Activated naive CD4-positive, alpha-beta T cell treated with anti-CD3 and anti-CD28 coated beads, Interleukin-2, amount 50 U/mL, for 16 hours (primary cell): ENCODE measurements at regions not wholly inside any gene's neighbourhood (a gene's known extent, or its start where the extent isn't known, plus 50 kb on each side); places are given as distances from the start of the nearest gene placed in this dataset.

ENCODE experiments used
- DNase-seq: peaks from one replicate; pipeline ENCODE4 v3.0.0-alpha.2; 2020

DNA sequence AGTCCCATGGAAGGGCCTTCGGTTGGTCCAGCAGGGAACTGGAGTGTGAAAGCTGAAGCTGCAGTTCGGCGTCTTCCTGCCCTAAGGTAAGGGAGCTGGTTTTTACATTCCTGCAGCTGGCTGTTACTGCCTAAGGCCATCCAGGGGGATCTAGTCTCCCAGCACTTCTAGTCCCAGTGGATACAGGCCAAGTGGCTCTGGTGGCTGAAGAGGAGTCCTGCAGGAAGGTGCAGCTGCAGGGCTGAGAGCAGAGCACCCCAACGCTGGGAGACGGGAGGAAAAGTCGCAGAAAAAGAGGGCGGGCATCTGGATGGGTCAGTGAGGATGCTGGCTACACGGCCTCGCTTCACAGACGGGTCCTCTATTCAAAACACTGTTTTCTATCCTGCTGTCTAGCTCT, 225.0 kb upstream of the HS6ST1 start:
- no peak for DNase-seq

DNA sequence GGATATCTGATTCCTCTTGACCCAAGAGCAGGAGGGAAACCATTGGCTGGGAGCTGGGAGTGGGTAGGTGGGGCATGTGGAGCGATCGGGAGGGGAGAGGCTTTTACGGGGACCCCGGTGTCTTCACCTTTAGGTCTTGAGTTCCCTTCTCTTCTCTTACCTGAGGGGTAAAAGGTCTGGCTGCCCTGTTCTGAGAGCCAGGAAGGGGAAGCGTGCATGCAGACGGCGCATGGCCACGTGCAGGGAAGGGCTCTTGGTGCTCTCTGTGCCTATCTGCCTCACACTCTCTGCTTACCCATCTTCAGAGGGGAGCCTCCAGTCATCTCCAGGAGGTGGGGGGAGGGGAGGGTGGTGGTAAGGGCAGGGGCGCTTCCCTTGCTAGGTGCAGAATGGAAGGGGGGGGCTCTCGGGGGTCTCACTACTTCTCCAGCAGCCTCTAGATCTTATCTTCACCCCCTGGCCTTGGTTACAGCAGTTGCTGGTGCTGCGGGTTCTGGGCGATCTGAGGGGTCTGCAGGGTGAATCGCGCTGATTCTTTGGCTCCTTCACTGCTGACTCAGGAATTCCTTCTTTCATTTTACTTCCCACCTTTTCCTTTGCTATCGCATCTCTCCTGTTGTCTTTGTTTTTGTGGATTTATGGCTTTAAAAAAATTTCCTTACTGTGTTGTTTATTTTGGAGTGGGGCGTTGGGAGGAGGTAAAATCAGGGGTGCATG, 225.8 kb upstream of the HS6ST1 start:
- no peak for DNase-seq

DNA sequence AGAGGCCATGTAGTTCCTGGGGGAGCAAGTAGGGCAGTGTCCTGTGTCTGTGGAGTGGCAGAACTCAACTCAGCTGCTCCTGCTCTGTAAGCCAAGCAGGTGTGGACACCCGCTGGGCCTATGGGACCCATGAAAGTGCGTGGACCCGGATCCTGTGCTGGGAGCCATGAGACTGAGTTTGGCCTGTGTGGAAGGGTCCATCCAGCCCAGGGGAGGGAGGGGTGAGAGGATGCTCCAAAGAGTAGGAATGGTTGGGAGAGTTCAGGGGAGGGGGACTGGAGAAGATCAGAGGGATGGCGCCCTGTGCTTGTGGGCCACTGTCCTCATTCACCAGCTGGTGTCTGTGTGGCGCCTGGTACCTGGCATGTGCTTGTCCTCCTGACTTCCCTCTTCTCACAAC, 226.4 kb upstream of the HS6ST1 start:
- DNase-seq: no peak

DNA sequence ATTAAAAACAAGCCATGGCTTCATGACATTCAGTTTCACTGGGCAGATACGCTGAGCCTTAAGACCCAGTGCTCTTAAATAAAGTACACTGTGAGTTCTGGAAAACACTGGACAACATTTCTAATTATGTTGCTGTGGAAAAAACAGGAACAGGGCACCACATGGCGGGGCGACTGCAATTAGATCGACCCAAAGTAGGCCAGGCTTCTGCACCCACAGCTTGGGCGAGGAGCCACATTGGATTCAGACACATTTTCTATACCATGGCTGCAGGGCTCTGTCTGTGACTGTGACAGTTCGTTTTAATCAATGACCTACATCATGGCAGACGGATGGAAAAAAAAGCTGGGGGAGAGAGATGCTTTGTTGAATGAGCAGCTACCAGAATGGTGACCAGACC, 227.2 kb upstream of the HS6ST1 start:
- no peak for DNase-seq

DNA sequence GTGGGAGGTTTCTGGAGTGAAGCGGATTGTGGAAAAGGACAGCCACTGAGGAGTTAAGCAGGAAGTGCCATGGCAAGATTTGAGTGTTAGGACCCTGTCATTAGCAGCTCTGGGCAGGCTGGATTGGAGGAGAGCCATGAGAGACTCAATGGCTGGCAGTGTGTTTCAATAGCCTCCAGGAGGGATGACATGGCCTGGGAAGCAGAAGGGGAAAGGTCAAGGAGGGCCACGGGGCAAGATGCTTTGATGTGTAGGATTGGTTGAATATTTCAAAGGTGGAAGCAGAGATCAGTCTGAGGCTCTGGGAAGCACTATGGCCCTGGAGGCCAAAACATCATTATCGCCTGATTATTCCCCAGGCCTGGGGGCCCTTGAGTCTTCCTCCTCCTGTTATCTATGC, 229.0 kb upstream of the HS6ST1 start:
- no peak for DNase-seq

DNA sequence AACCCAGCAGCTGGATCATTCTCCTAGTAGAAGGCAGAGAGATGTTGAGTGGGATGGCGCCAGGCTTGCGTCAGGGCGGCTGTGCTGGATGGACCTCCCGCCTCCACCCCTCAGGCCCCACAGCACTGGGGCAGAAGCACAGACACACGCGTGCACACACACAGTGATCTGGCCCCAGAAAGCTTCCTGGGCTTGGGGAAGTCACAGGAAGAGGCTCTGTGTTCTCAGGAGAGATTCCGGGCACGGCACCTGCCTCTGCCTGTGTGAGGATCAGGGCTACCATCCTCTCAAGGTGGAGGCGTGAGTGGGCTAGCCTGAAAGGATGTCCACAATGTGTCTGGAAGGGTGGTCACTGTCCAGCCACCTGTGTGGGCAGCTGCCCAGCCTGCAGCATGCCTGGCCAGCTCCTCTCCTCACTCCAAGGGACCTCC, 229.8 kb upstream of the HS6ST1 start:
- no peak for DNase-seq

DNA sequence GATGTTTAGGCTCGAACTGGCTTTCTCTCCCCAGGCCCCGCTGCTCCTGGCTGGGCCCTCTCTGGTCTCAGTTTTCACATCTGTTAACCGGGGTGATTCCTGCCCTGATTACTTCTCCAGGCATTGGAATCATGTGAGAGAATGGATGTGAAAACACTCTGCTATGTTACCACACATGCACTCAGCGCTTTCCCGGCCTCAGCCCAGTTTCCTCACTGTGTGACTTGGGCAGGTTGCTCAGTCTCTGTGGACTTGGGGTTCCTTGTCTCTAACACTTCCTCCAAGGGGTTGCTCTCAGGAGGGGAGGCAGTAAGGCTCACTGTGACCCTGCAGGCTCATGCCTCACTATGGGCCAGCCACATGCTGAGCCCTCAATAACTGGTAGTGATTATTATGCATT, 230.4 kb upstream of the HS6ST1 start:
- DNase-seq: no peak

DNA sequence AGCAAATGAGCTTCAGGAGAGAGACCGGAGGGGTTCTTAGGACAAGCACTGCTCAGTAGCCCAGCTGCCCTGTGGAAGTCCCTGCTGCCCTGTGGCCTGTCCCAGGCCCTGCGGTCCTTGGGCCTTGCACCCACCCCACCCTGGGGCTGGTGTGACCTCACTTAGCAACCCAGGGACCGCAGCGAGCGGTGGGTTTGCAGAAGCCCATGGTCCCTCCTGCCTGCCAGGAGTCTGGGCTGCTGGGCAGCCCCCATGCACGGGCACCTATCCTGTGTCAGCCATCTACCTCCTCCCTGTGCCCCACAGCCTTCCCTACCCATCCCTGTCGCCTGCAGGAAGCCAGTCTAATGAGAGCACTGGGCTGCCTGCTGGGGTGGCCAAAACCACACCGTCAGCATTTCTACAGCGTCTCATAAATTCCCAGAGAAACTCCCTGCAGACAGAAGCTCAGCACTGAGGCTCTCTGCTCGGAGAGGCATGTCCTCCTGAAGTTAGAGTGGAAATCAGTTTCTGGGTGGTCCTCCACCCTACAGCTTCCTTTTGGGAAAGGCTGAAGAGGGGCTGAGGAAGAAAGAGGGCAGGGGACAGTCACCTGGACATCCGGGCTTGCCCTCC, 231.1 kb upstream of the HS6ST1 start:
- DNase-seq: no peak

DNA sequence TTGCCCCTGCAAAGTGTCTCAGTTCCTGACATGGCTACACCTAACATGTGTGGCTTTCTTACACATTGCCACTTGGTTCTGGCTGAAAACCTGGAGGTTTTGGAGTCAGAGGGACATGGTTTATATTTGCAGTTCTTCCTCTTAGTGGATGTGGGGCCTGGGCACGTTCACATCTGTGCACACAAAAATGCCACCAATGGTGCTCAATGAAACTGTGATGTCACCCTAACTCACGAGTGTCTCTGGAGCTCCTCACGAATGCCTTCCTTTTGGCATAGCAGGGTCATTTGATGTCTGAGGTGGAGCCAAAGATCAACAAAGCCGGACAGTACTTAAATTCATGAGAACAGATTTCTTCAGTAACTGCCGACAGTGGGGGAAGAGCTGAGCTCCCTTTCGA, 231.7 kb upstream of the HS6ST1 start:
- no peak for DNase-seq

DNA sequence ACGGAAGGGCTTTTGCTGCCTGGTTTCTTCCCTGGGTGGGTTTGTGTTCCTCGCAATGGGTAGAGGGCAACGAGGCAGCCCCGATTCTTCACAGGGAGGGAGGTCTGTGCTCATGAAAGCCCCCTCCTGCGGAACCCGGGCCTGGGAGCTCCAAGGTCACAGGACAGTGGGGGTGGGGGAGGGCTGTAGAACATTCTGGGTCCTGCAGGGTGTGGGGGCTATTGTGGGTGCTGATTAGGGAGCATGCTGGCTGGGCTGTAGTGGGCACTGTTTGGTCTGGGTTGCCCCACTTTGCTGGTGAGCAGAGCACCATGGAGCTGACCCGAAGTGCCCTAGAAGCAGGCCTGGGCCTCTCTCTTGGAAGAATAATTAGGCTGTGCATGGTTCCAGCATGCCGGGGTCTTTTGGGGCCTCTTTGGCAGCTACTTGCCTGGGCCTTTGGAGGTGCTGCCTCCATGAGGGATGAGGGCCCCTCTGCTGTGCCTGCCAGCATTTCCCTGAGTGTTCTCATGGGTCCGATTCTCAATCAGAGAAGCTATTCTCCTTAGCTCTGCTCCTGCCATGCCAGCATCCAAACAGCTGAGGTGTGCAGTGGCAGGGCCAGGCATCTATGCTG, 232.2 kb upstream of the HS6ST1 start:
- no peak for DNase-seq

DNA sequence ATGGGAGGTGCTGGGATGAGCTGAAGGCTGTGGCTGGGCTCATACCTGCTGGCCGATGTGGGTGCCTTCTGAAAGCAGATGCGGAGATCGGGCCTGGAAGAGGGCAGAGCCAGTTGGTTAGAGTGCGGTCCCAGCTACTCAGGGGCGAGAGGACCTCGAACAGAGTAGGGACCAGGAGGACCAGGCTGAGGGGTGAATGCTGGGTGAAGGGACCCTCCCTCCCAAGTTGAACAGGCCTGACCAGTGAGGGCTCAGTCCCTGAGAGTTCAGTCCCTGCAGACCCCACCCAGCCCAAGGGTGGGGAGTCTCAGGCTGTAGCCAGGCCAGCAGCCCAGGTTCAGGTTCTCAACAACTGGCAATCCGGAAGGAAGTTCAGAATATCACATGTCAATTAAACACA, 232.8 kb upstream of the HS6ST1 start:
- no peak for DNase-seq

DNA sequence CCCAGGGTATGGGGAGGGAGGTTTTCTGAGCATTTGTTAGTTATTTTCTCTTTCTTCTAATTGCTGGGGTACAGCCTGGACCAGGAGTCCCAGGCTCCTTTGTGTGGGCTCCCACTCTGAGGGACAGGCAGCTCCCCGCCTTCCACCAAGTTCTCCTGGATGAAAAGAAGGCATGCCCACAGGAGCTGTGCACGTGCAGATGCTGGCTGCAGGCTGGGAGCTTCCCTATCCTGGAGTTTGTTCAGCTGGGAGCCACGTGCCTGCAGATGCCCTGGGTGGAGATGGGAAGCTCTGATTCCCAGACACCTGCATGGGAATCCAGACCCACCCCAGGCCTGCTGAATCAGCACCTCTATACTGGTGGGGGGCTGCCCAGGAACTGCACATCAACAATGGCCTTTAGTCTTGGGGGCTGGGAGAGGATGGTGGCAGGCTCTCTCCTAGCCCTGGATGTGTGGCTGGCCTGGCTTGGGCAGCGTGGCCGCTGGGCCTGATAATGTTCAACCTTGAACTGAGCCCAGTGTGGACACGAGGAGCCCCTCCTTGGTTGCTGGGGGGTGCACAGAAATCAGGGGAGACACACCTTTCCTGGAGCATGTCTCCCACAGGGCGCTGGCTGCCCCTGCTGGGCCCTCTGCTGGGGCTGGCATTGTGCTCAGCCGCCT, 233.6 kb upstream of the HS6ST1 start:
- DNase-seq: no peak

DNA sequence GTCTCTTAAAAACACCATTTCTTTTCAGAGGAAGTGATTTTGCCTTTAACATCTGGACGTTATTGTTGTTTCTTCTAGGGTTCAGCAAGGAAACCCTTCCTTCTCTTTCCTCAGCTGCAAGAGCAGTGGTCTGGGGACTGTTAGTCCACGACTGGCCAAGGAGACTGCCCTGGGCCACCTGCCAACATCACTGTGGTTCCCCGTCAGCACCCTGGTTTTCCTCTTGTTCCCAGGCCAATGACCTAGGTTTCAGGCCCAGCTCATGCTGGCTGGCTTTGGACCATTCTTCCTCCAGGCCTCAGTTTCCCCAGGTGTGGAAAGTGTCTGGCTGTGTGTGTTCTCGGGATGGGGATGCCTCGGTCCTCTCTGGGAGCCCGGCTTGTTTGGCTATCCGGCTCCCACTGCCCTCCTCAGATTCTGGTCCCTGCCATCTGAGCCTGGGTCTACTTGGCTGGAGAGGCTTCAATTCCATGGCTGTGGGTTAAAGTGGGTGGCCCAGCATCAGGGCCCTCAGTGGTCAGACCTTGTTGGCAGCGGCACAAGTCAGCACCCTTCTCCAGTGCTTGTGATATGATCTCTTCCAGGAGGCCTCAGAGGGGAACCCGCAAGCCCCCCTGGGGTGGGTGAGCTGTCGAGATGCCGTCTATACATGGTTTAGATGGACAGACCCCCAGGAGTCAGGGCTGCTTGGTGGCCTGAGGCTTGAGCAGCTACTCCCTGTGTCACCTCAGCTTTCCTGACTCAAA, 234.3 kb upstream of the HS6ST1 start:
- DNase-seq: no peak

DNA sequence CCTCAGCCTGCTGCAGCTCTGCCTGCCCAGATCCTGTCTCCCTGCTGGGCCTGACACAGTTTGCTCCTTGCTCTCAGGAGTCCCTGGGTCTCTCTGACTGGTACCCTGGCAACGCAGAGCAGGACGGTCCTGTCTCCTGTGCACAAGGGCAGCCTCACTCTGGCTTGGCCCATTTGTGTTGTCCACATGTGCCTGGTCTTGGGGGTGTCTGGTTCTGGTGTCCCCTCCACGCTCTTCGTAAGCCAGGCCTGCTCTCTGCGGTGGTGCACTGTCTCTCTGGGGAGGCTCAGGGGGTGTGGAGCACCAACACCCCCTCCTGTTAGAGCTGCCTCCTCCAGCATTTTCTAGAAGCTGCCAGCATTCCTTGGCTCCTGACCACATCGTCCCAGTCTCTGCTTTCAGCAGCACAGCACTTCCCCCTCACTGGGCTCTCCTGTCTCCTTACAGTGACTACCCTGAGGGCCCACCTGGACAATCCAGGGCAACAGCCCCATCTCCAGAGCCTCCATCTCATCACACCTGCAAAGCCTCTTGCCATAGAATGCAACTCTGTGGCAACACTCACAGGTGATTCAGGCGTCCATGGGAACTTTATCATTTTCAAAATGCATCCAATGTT, 235.6 kb upstream of the HS6ST1 start:
- DNase-seq: no peak

DNA sequence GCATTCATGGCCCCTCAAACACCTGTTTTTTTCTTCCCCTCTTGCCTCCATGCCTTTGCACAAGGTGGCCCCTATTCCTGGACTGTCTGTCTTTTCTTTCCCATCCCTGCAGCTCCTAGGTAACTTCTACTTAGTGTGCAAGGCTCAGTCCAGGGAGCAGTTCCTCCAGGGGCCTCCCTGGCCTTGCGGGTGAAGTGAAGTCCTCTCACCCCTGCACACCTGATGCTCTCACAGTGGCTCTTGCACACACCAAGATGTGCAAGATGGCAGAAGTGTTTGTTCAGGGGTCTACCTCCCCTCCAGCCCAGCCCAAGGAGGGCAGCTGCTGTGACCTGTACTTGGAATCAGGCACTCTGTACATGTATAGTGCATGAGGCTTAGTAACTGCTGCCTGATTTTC, 236.8 kb upstream of the HS6ST1 start:
- no peak for DNase-seq

DNA sequence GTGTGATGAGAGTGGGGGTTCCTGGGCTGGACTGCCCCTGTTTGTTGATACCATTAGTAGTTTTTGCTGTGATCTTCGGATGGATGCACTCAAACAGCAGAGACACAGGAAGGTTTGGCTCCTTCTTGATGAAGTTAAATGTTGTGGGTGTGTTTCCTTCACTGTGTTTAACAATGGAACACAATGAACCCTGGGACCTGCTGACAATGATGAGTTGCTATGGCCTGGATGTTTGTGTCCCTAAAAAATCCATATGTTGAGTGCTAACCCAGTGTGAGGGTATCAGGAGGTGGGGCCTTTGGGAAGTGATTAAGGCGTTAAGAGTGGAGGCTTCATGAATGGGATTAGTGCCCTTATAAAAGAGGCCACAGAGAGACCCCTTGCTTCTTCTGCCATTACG, 237.4 kb upstream of the HS6ST1 start:
- no peak for DNase-seq

DNA sequence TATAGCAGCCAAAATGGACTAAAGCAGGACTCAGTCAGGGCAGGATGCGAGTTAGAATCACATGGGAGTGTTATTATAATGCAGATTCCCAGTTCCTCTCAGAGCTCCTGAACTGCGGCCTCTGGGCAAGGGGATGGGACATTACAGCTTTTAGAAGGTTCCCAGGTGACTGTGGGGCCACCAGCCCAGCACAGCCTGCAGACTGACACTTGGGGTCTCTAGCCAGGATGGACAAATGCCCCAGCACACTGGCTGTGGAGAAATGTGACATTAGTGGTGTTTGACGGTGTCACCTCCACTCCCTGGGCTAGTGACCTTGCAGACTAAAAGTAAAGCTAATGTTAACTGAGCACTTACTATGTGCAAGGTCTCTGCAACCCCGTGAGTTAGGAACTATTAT, 238.0 kb upstream of the HS6ST1 start:
- DNase-seq: no peak

DNA sequence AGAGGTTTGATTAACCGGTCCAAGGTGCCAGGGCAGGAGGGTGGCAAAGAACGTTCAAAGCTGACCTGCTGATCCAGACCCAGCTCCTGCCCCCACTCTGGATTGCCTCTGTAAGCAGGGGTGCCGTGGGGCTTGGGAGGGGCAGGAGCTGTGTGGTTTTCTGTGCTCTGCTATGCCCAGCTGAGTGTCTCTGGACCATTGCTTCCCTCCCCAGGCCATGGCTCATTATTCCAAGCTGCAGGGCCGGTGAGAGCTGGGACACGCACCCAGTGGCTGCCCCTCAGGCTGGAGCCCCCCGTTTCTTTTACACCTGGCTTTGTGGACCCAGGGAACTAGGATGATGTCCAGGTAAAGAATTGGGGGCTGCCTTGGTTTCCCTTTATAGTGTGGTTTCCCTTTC, 238.4 kb upstream of the HS6ST1 start:
- no peak for DNase-seq

DNA sequence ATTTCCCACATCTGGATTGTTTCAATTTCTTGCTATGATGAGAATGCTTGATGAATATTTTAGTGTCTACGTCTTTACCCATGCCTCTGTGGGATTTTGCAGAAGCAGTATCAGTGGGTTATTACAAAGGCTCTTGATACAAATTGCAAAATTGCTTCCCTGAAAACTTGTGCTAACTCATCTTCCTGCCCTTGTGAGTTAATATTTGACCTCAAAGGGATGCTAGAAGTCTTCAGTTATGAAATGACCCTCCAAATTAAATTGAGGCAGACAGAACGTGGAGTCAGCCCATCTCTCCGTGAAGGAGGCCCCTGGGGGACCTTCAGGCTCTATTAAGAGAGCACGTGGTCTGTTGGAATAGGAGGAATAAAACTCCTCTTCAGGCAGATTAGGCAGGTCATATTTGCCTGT, 239.2 kb upstream of the HS6ST1 start:
- no peak for DNase-seq

DNA sequence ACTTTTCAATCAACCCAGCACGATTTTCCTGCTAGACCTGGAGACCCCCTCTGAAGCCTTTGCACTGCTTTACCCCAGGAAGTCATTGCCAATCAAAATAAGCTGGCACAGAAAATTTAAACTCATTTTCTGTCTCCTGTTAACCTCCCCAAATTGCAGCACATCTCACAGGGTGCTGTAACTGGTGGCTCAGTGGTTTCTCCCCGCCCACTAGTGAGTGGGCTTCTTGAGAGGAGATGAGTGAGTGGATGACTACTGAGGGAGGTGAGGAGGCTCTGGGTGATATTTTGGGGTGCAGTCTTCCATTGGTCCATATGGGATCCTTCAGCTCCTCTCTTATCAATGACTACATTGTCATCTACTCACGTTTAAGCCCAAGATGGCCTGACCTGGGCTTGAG, 239.8 kb upstream of the HS6ST1 start:
- no peak for DNase-seq

DNA sequence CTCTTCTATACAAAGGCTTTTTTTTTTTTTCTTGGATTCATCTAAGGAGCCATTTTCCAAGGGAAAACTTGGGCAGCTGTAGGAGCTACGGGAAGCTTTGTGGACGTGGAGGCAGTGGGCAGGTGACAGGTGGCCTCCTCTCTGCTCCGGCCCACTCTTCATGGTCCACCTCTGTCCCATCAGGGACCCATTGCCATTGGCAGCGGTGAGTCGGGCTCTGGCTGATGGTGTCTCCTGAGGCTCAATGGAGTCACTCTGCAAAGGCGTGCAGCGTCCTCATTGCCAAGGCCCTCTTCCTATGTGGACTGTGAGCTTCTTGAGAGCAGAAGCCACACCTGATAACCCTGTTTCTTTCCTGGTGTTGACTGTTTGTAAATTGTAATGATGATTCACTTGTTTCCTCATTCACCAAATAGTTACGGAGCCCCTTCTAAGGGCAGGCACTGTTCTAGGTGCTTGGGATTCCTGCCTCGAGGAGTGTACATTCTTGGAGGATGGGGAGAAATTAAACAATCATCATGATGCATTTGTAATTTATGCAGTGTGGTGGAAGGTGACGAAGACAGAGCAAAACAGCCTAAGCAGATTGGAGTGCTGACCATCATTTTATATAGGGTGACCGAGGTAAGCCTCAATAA, 240.3 kb upstream of the HS6ST1 start:
- no peak for DNase-seq
